ENCODE measurements at regions not wholly inside any gene's neighbourhood (a gene's known extent, or its start where the extent isn't known, plus 50 kb on each side); places are given as distances from the start of the nearest gene placed in this dataset.

DNA sequence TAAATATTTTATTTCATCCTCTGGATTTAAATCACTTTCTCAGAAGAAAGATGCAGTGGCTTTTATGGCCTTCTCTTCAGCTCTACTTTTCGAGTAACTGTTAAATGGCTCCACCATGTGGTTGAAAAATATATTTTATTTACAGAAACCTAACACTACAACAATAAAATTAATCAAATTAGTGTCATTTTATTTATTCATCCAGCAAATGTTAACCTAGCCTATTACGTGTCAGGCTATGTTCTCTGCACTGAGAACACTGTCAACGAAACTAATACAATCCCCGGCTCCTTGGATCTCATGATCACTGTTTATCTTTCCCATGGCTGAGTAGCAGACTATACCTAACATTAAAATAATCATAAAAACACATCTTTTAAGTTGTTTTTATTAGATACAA is 148.0 kb upstream of the OSTN start:
- TF ChIP-seq EZH2 (IDR thresholded peaks at IDR 0.05), result no peak
- no peak for TF ChIP-seq POLR2AphosphoS5 (IDR thresholded peaks at IDR 0.05; ENCODE audit: borderline replicate concordance, low read depth, low read length)
- no peak for TF ChIP-seq FOXP2 (optimal IDR thresholded peaks at IDR 0.05; ENCODE audit: control extremely low read depth, extremely low read length, insufficient read depth)

All from SK-N-MC (cell line).